Thyroid gland (tissue), 4 donors: ENCODE measurements at regions not wholly inside any gene's neighbourhood (a gene's known extent, or its start where the extent isn't known, plus 50 kb on each side); places are given as distances from the start of the nearest gene placed in this dataset.

Experiments used
- POLR2A ChIP-seq, 2 donors: fragments of 450-650 bp; IDR thresholded peaks; one replicate each; pipeline ENCODE4 v1.6.1; 2017; ENCODE audit warnings: antibody characterized with exemption in 2 of 2, mild to moderate bottlenecking in 2 of 2, moderate library complexity in 1 of 2
- TF ChIP-seq, protein P1 (sequence below), 6 experiments: fragments of 200-600 bp in 3 of 6; fragments of 450-650 bp in 3 of 6; sonication (generic) in 3 of 6; IDR thresholded peaks; one replicate each; pipeline ENCODE4 v1.5.1; 2016 to 2019; ENCODE audit warnings: antibody characterized with exemption in 6 of 6, mild to moderate bottlenecking in 2 of 6, inconsistent platforms in 1 of 6, moderate library complexity in 1 of 6

DNA sequence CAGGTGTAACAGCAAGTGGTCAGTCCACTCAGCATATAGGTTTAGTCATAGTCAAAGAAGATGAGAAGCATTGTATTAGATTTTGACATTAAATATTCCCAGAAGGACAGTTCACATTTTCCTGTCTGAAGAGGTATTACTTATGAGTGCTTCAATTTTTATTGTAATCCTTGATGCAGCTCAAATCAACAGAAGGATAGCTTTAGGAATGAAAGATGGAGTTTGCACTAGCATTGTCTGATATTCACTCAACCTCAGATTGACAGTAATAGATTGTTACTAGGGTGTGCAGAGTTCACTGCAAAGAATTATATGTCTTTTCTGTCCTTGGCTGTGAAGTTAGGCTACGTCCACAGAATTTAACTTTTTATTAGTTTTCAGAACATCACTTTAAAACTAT lies 764.3 kb upstream of the AADAT start:
- no peak for TF ChIP-seq POLR2A (IDR thresholded peaks at IDR 0.05)
- TF ChIP-seq, protein P1, sequence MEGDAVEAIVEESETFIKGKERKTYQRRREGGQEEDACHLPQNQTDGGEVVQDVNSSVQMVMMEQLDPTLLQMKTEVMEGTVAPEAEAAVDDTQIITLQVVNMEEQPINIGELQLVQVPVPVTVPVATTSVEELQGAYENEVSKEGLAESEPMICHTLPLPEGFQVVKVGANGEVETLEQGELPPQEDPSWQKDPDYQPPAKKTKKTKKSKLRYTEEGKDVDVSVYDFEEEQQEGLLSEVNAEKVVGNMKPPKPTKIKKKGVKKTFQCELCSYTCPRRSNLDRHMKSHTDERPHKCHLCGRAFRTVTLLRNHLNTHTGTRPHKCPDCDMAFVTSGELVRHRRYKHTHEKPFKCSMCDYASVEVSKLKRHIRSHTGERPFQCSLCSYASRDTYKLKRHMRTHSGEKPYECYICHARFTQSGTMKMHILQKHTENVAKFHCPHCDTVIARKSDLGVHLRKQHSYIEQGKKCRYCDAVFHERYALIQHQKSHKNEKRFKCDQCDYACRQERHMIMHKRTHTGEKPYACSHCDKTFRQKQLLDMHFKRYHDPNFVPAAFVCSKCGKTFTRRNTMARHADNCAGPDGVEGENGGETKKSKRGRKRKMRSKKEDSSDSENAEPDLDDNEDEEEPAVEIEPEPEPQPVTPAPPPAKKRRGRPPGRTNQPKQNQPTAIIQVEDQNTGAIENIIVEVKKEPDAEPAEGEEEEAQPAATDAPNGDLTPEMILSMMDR (IDR thresholded peaks at IDR 0.05), result no peak
